HG03139 (cell line): ENCODE measurements at regions not wholly inside any gene's neighbourhood (a gene's known extent, or its start where the extent isn't known, plus 50 kb on each side); places are given as distances from the start of the nearest gene placed in this dataset.

Experiments
- ATAC-seq: cut with Tn5 transposase; IDR thresholded peaks from one replicate; pipeline ENCODE4 v1.9.1; 2021; ENCODE audit not compliant: unreplicated experiment

DNA sequence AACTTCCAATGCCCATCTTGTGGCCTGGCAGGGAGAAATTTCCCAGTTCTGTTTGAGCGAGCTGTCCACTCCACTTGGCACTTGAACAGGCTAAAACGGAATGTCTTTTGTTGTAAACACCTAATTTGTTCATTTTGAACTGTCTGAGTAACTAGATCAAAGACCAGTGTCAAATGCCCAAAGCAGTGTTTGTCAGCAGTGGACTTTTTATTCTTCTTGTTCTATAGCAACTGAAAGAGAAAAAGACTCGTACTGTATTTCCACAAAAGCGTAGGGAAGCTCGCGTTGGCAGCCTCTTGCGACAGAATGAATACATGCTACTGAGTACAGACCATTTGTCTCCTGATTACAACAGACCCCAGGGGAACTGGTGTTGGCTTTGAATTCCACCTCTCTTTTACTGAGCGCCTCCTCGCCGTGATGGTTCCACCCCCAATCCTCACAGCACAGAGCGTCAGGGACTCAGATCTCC, 601.8 kb upstream of the ZNF608 start:
- no peak for ATAC-seq

DNA sequence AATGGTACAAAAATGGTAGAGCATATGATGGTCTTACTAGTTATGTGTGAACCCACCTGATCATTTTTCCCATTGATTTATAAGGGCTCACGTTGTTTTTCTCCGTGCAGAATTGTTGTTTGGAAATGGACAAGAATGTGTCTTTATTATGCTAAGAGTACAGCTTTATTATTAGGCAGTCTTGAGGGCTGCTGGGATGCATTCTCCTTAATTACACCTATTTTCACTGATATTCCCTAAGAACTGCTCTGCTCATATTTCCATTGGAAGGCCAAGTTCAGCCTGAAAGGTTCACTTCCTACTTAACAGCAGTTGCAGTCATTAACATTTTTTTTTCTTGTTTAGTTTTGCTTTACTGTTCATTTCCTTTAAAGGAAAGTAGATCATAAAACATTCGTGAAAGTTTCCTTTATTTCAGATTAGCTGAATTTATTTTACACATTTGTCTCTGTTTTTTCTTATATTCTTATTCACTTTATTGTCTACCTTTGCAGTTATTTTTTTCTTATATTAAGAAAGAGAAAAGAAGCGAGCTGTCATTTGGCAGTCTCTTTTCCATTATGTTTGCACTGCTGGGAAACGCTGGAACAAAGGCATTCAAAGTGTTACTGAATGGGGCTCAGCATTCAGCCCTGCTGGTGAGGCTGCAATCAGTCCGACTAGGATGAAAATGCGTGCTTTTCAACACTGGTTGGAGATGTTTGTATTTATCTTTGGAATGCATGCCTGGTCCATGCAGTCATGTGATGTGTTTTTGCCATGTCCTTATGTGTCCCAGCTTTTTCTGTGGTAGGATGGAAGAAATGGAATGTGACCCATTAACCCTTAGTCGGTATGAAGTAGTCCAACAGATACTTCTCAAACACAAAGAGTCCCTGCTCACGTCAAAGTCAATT, 602.7 kb upstream of the ZNF608 start:
- no peak for ATAC-seq

GRCh38 chr5:125357660-125358059, 611.2 kb upstream of the ZNF608 start:
- ATAC-seq: no peak

DNA sequence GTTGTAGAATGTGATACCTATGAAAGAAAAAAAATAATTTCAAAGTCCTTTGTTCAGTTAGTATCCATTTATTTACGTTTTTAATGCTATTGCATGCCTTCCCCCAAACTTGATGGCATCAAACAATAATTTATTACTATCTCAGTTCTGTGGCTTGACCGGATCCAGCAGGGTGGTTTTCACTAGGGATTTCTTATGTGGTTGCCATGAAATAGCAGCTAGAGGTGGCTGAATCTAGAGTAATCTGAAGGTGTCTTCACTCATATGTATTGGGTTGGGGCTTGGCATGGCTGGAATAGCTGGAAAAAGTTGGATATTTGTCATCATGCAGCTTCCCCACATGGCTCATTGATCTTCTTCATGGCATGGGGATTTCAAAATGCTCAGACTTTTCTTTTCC, 619.3 kb upstream of the ZNF608 start:
- ATAC-seq: no peak

- ATAC-seq: no peak
Observed at GRCh38 chr5:125367702-125368101, 621.3 kb upstream of the ZNF608 start.

DNA sequence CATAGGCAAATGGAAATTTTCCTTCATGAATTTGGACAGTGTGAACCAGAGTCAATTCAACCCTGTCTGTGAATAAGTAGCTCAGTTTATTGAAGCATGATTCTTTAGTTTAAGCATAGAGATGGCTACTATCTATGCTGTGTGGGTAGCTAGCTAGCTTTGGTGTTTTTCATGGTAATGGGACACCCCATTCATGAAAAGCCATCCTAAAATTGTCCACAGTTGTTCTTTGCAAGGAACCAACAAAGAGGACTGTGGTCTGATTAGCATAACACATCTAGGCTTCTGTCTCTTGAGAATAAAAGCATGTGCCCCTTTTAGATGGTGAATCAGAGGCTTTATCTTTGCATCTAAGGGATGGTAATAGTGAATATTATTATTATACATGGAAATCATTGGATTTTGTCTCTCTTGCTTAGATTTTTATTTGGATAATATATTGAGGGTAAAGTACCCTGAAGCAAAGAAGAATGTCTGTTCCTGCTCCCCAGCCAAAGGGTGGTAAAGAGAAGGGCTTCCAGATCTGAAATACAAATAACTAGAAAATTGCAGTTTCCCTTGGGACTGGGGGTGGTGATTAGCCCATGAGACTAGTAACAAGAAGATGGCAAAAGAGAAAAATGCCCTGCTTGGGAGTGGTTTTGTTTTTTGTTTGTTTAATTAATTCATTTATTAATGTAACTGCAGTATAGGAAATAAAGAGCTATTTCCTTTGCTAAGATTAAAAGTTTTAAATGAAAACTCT, 624.2 kb upstream of the ZNF608 start:
- no peak for ATAC-seq

GRCh38 chr5:125372694-125373631, 626.5 kb upstream of the ZNF608 start:
- no peak for ATAC-seq

DNA sequence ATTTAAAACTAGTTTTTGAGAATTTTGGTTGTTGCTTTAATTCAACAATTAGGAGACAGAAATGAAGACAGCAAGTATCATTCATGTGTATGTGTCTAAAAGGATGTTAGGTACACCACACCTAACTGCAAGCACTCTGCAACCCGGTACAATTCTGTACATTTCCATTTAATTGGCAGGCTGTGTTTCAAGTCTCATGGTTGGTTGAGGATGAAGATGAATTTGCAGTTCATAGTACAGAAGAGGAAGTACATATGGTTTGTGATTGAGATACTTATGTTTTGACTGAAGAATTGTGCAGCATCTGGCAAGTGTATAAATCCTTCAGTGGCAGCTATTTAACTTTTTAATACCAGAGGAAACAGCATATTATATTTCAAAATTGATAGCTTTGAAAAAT, 628.7 kb upstream of the ZNF608 start:
- ATAC-seq: no peak

DNA sequence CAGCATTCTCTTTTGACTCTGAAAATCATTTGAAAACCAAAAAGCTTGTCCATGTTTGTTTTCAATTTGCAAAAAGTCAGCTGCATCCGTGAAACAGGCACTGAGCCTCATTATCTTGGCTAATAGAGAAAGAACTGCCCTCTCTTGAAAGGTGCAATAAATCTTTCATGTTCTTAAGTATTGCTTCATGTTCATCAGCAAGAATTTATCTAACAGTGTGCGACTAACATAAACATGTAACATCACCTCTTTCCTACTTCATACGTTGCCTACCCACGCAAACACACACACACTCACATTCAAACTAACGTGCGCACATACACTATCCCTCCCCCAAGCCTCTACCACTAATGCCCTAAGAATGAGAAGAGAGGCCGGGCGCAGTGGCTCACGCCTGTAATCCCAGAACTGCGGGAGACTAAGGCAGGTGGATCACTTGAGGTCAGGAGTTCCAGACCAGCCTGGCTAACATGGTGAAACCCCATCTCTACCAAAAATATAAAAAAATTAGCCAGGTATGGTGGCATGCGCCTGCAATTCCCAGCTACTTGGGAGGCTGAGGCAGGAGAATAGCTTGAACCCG, 629.7 kb upstream of the ZNF608 start:
- no peak for ATAC-seq

DNA sequence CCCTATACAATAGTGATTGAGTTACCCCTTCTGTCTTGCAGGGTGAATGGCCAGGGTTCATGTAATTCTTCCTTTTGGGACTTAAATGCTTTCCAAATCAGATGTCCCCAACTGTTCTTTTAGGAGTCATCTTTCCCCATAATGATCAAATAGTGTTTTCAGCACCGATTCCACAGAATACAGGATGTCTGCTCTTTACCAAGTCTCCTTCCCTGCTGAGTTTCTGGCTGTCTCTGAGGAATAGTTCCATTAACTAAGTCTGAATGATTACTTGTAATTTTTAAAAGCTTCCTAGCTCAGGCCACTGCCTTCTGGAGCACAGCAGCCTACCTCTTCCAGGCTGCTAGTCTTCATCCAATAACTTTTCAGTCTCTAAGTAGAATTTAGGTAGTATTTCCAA, 630.7 kb upstream of the ZNF608 start:
- no peak for ATAC-seq

GRCh38 chr5:125381290-125381689, 634.9 kb upstream of the ZNF608 start:
- no peak for ATAC-seq

GRCh38 chr5:125384071-125384470, 637.6 kb upstream of the ZNF608 start:
- no peak for ATAC-seq

GRCh38 chr5:125390326-125390725, 643.9 kb upstream of the ZNF608 start:
- no peak for ATAC-seq

- ATAC-seq: no peak
Observed at GRCh38 chr5:125393221-125393815, 646.9 kb upstream of the ZNF608 start.

GRCh38 chr5:125394661-125395280, 648.3 kb upstream of the ZNF608 start:
- no peak for ATAC-seq

- no peak for ATAC-seq
Observed at GRCh38 chr5:125396462-125396861, 650.0 kb upstream of the ZNF608 start.

GRCh38 chr5:125398466-125398865, 652.0 kb upstream of the ZNF608 start:
- no peak for ATAC-seq

DNA sequence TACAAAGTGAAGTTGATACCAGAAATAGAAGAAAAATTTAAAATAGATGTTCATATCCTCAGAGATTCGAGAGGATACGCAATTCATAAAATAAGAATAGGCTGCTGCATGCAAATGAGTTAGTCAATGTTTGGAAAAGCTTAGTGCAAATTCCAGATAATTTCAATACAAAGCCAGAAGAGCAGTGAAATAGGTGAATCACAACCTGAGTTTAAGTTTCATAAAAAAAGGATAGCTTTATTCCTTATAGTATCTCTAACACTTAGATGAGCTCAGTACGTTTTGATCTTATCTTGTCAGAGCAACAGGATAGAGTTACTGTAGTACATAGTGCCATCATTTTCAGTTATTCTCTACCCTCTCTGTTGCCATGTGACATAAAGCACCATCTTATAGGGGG, 653.4 kb upstream of the ZNF608 start:
- no peak for ATAC-seq

DNA sequence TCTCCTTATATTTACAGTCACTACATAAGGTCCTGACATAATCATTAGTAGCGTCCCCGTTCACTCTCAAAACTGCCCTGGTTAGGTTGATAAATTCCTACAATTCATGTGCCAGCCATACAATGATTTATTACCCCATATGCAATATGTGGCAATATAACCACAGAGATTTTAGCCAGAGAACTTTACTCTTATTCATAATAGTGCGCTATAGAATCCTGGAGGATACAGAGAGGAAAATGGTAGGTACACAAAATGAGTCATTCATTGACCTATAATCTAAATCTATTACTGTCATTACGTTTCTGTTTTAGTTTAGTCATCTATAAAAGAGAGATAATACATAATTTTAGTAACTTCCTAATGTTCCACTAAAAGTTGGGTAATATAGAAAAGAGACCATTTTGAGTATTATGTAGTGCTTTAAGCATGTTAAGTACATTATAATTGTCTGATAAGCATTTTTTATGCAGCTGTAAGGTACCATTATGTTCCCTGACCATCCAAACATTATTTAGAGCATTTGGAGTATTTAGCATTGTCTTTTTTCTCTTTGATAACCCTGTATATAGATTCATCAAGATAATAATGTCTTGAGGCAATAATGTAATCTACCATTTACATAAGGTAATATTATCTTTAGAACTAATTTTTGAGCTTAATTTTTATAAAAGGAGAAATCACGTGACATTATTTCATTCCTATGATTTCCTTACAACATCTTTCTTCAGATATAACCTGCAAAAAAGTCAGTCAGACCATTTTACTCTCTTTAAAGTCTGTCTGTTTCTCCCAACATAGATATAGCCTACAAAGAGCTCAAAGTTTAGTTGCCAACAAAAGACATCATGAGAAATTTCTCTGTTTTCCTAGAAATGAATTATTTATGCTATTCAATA, 655.5 kb upstream of the ZNF608 start:
- ATAC-seq: no peak
